GM12865 (cell line): ENCODE measurements at regions not wholly inside any gene's neighbourhood (a gene's known extent, or its start where the extent isn't known, plus 50 kb on each side); places are given as distances from the start of the nearest gene placed in this dataset.

Source experiments
- DNase-seq: peaks from one replicate; pipeline ENCODE4 v3.0.0; 2010; ENCODE audit warnings: low read depth
- H3K4me3 ChIP-seq: 2 replicates; pipeline ENCODE4 v1.5.1; 2011; ENCODE audit warnings: mild to moderate bottlenecking, low read depth, low read length, control low read depth
- TF ChIP-seq, protein P1 (sequence below): IDR thresholded peaks from 2 replicates; pipeline ENCODE4 v1.5.1; 2011; ENCODE audit warnings: low read length, control low read depth, low read depth, inconsistent platforms; ENCODE audit not compliant: insufficient read depth; ENCODE audit errors: missing control alignments

DNA sequence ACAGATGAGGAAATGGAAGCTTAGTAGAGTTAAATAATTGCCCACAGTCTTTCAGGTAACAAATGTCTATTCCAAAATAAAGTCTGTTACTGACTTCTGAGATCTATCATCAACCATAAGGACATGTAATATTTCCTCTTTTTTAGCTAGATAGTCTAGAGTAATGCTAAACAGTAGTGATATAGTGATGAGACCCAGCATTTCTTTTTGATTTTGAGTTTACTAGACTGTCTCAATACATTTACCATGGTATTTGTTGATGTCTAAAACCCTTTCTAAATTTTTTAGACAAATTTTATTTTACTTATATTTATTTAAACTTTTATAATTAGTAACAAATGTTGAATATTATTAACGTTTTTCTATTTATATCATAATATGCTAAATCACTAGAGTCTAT lies 465.1 kb upstream of the SLIT2 start:
- TF ChIP-seq, protein P1, sequence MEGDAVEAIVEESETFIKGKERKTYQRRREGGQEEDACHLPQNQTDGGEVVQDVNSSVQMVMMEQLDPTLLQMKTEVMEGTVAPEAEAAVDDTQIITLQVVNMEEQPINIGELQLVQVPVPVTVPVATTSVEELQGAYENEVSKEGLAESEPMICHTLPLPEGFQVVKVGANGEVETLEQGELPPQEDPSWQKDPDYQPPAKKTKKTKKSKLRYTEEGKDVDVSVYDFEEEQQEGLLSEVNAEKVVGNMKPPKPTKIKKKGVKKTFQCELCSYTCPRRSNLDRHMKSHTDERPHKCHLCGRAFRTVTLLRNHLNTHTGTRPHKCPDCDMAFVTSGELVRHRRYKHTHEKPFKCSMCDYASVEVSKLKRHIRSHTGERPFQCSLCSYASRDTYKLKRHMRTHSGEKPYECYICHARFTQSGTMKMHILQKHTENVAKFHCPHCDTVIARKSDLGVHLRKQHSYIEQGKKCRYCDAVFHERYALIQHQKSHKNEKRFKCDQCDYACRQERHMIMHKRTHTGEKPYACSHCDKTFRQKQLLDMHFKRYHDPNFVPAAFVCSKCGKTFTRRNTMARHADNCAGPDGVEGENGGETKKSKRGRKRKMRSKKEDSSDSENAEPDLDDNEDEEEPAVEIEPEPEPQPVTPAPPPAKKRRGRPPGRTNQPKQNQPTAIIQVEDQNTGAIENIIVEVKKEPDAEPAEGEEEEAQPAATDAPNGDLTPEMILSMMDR, result no peak
- no peak overlapping the region for H3K4me3 ChIP-seq
- DNase-seq, result no peak

- DNase-seq, result no peak
- H3K4me3 ChIP-seq, result no peak overlapping the region
- TF ChIP-seq, protein P1, result no peak
Measured at GRCh38 chr4:19783667-19784223, 468.0 kb upstream of the SLIT2 start.

DNA sequence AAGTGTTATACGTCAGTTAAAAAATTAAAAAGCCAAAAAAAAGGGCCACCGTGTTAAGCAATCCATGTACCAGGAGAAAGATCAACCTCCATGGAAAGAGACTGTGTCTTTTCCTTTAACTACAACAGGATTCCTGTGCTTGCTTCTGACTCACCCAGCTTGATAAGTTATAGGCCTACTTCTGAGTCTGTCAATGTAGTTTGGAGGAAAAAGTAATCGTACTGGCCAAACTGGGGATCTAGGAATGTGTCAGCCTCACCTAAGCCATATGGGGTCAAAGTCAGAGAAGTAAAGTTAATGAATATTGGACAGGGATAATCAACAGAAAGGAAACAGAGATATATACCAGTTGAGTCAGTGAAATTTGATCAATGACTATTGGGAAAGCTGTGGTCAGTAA lies 470.8 kb upstream of the SLIT2 start:
- no peak overlapping the region for H3K4me3 ChIP-seq
- DNase-seq, result no peak
- TF ChIP-seq, protein P1, result no peak

DNA sequence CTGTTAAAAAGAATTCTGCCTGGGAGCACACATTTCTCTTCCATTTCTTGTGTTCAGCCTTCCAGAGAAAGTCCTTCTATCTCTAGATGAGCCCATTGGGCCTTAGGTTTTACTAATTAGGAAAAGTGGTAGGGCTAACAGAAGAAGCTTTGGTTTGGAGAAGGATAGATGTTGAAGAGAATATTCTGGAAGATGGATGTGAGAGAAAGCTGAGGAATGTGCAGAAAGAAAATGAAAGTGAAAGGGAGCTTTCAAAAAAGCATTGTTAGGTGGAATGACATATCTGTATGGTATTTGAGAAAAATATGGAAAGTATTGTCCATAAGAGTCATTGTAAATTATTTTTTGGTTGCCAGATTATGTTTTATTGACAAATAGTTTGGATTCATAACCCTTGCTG lies 474.8 kb upstream of the SLIT2 start:
- no peak overlapping the region for H3K4me3 ChIP-seq
- TF ChIP-seq, protein P1, result no peak
- no peak for DNase-seq

DNA sequence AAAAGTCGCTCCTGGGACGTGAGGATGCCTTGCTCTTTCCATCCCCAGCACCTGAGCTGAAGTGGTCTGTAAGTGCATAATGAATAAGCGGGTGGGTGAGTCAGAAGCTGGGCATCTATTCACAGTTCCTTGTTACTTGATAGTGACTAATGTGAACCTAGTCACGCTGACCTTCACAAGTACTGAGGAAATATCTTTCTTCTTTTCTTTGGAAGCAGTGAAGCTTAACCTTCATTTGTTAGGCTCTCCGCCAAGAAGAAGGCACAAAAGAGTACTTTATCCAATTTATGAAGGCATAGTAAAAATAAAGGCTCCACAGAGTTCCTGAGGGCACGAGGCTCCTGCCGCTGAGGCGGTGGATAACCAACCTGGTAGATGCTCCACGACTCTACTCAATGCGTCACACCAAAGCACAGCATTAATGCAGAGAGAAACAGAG lies 475.7 kb upstream of the SLIT2 start:
- DNase-seq, result no peak
- TF ChIP-seq, protein P1, result no peak

DNA sequence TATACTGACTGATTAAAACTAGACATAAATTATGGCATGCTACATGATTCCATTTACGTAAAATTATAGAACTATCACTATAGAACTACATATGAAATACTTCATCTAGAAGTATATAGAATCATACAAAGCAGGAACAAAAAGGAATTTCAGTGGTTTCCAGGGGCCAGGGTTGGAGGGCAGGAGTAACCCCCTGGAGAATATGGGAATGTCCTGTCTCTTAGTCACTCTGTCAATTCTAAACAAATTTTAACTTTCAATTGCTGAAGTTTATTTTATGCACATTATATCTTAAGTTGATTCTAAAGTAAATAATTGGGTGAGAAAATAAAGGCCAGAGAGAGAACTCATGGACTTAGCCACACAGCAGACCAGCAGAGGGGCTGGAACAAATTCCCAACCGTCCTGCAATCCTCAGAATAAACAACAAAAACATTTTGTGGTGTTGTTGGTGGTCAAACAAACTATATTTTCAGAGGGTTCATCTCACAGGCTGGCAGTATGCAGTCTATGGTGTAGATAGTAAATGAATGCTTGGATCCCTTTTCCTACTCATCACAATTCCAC lies 476.9 kb upstream of the SLIT2 start:
- H3K4me3 ChIP-seq, result no peak overlapping the region
- TF ChIP-seq, protein P1, result no peak
- no peak for DNase-seq

More for the DNA sequence above, 475.7 kb upstream of the SLIT2 start:
- no peak overlapping the region for H3K4me3 ChIP-seq

GRCh38 chr4:19772581-19772980 lies 479.1 kb upstream of the SLIT2 start:
- no peak for DNase-seq
- H3K4me3 ChIP-seq, result no peak overlapping the region
- TF ChIP-seq, protein P1, result no peak
